ENCODE measurements at regions not wholly inside any gene's neighbourhood (a gene's known extent, or its start where the extent isn't known, plus 50 kb on each side); places are given as distances from the start of the nearest gene placed in this dataset.

GRCh38 chr18:40531051-40531450 is 1424.0 kb upstream of the PIK3C3 start:
- DNase-seq, result no peak
- WGBS (ENCODE audit: insufficient coverage), result no CpG with 5 or more reads among the region's 2 CpGs
- POLR2A ChIA-PET, result no interaction called here
- Histone ChIP-seq H3K36me3 (ENCODE audit: control insufficient read depth in 4 of 4, insufficient read depth in 4 of 4, low read length in 3 of 4) (no peaks in the 10 kb centered on the region), H3K27me3 (replicated peaks in 2 of 5; ENCODE audit: control insufficient read depth in 4 of 5, insufficient read depth in 5 of 5, low read length in 4 of 5) (no peaks in the 10 kb centered on the region), H3K9me3 (ENCODE audit: control extremely low read depth in 1 of 5, control insufficient read depth in 4 of 5, insufficient read depth in 2 of 5, low read depth in 1 of 5, low read length in 4 of 5) (no peaks in the 10 kb centered on the region), H3K4me3 (ENCODE audit: control insufficient read depth in 1 of 7, extremely low read depth in 1 of 7, insufficient read depth in 4 of 7, low read depth in 2 of 7, low read length in 6 of 7) (no peak overlapping the region), H3K27ac (ENCODE audit: insufficient read depth in 1 of 2, low read depth in 1 of 2, low read length in 2 of 2, poor library complexity in 1 of 2, severe bottlenecking in 2 of 2) (no peak overlapping the region), H3K4me1 (ENCODE audit: control extremely low read depth in 1 of 4, control insufficient read depth in 4 of 4, insufficient read depth in 4 of 4, low read length in 3 of 4) (no peaks in the 10 kb centered on the region)
- CTCF ChIA-PET, result no interaction called here

GRCh38 chr18:40529478-40529877 is 1425.6 kb upstream of the PIK3C3 start:
- H3K27ac ChIP-seq (ENCODE audit: insufficient read depth in 1 of 2, low read depth in 1 of 2, low read length in 2 of 2, poor library complexity in 1 of 2, severe bottlenecking in 2 of 2), result no peak overlapping the region
- H3K27me3 ChIP-seq (replicated peaks in 2 of 5; ENCODE audit: control insufficient read depth in 4 of 5, insufficient read depth in 5 of 5, low read length in 4 of 5), result no peaks in the 10 kb centered on the region
- H3K4me3 ChIP-seq (ENCODE audit: control insufficient read depth in 1 of 7, extremely low read depth in 1 of 7, insufficient read depth in 4 of 7, low read depth in 2 of 7, low read length in 6 of 7), result no peak overlapping the region
- ChIA-PET POLR2A (no interaction called here), CTCF (no interaction called here)
- H3K9me3 ChIP-seq (ENCODE audit: control extremely low read depth in 1 of 5, control insufficient read depth in 4 of 5, insufficient read depth in 2 of 5, low read depth in 1 of 5, low read length in 4 of 5), result no peaks in the 10 kb centered on the region
- no CpG with 5 or more reads among the region's 1 CpG for WGBS (ENCODE audit: insufficient coverage)
- no peaks in the 10 kb centered on the region for H3K4me1 ChIP-seq (ENCODE audit: control extremely low read depth in 1 of 4, control insufficient read depth in 4 of 4, insufficient read depth in 4 of 4, low read length in 3 of 4)
- peak in 2 of 3 donors; percentile 19 to 24 for DNase-seq
- no peaks in the 10 kb centered on the region for H3K36me3 ChIP-seq (ENCODE audit: control insufficient read depth in 4 of 4, insufficient read depth in 4 of 4, low read length in 3 of 4)

- no peak for DNase-seq
- ChIA-PET POLR2A (no interaction called here), CTCF (no interaction called here)
- no peaks in the 10 kb centered on the region for H3K36me3 ChIP-seq (ENCODE audit: control insufficient read depth in 4 of 4, insufficient read depth in 4 of 4, low read length in 3 of 4)
- no peak overlapping the region for H3K4me3 ChIP-seq (ENCODE audit: control insufficient read depth in 1 of 7, extremely low read depth in 1 of 7, insufficient read depth in 4 of 7, low read depth in 2 of 7, low read length in 6 of 7)
- no peaks in the 10 kb centered on the region for H3K4me1 ChIP-seq (ENCODE audit: control extremely low read depth in 1 of 4, control insufficient read depth in 4 of 4, insufficient read depth in 4 of 4, low read length in 3 of 4)
- no peak overlapping the region for H3K27ac ChIP-seq (ENCODE audit: insufficient read depth in 1 of 2, low read depth in 1 of 2, low read length in 2 of 2, poor library complexity in 1 of 2, severe bottlenecking in 2 of 2)
- no peaks in the 10 kb centered on the region for H3K9me3 ChIP-seq (ENCODE audit: control extremely low read depth in 1 of 5, control insufficient read depth in 4 of 5, insufficient read depth in 2 of 5, low read depth in 1 of 5, low read length in 4 of 5)
- WGBS (ENCODE audit: insufficient coverage), result no CpG with 5 or more reads among the region's 1 CpG
- H3K27me3 ChIP-seq (replicated peaks in 2 of 5; ENCODE audit: control insufficient read depth in 4 of 5, insufficient read depth in 5 of 5, low read length in 4 of 5), result no peaks in the 10 kb centered on the region
Measured at GRCh38 chr18:40524881-40525280, 1430.2 kb upstream of the PIK3C3 start.

GRCh38 chr18:40523287-40523686 is 1431.7 kb upstream of the PIK3C3 start:
- Histone ChIP-seq H3K4me1 (ENCODE audit: control extremely low read depth in 1 of 4, control insufficient read depth in 4 of 4, insufficient read depth in 4 of 4, low read length in 3 of 4) (no peaks in the 10 kb centered on the region), H3K36me3 (ENCODE audit: control insufficient read depth in 4 of 4, insufficient read depth in 4 of 4, low read length in 3 of 4) (no peaks in the 10 kb centered on the region), H3K27ac (ENCODE audit: insufficient read depth in 1 of 2, low read depth in 1 of 2, low read length in 2 of 2, poor library complexity in 1 of 2, severe bottlenecking in 2 of 2) (no peak overlapping the region), H3K4me3 (ENCODE audit: control insufficient read depth in 1 of 7, extremely low read depth in 1 of 7, insufficient read depth in 4 of 7, low read depth in 2 of 7, low read length in 6 of 7) (no peak overlapping the region), H3K9me3 (ENCODE audit: control extremely low read depth in 1 of 5, control insufficient read depth in 4 of 5, insufficient read depth in 2 of 5, low read depth in 1 of 5, low read length in 4 of 5) (no peaks in the 10 kb centered on the region), H3K27me3 (replicated peaks in 2 of 5; ENCODE audit: control insufficient read depth in 4 of 5, insufficient read depth in 5 of 5, low read length in 4 of 5) (no peaks in the 10 kb centered on the region)
- WGBS (ENCODE audit: insufficient coverage), result 86% methylated on average over 1 of the region's 1 CpG
- POLR2A ChIA-PET, result no interaction called here
- no peak for DNase-seq
- CTCF ChIA-PET, result no interaction called here

- WGBS (ENCODE audit: insufficient coverage), result 100% methylated on average over 1 of the region's 1 CpG
- Histone ChIP-seq H3K4me3 (ENCODE audit: control insufficient read depth in 1 of 7, extremely low read depth in 1 of 7, insufficient read depth in 4 of 7, low read depth in 2 of 7, low read length in 6 of 7) (no peak overlapping the region), H3K36me3 (ENCODE audit: control insufficient read depth in 4 of 4, insufficient read depth in 4 of 4, low read length in 3 of 4) (no peaks in the 10 kb centered on the region), H3K4me1 (ENCODE audit: control extremely low read depth in 1 of 4, control insufficient read depth in 4 of 4, insufficient read depth in 4 of 4, low read length in 3 of 4) (no peaks in the 10 kb centered on the region), H3K27ac (ENCODE audit: insufficient read depth in 1 of 2, low read depth in 1 of 2, low read length in 2 of 2, poor library complexity in 1 of 2, severe bottlenecking in 2 of 2) (no peak overlapping the region), H3K27me3 (replicated peaks in 2 of 5; ENCODE audit: control insufficient read depth in 4 of 5, insufficient read depth in 5 of 5, low read length in 4 of 5) (no peaks in the 10 kb centered on the region), H3K9me3 (ENCODE audit: control extremely low read depth in 1 of 5, control insufficient read depth in 4 of 5, insufficient read depth in 2 of 5, low read depth in 1 of 5, low read length in 4 of 5) (no peaks in the 10 kb centered on the region)
- DNase-seq, result no peak
- ChIA-PET CTCF (no interaction called here), POLR2A (no interaction called here)
Measured at GRCh38 chr18:40501026-40501425, 1454.0 kb upstream of the PIK3C3 start.

GRCh38 chr18:40494603-40495002 is 1460.4 kb upstream of the PIK3C3 start:
- ChIA-PET POLR2A (no interaction called here), CTCF (no interaction called here)
- no peaks in the 10 kb centered on the region for H3K36me3 ChIP-seq (ENCODE audit: control insufficient read depth in 4 of 4, insufficient read depth in 4 of 4, low read length in 3 of 4)
- no peak overlapping the region for H3K4me3 ChIP-seq (ENCODE audit: control insufficient read depth in 1 of 7, extremely low read depth in 1 of 7, insufficient read depth in 4 of 7, low read depth in 2 of 7, low read length in 6 of 7)
- no peaks in the 10 kb centered on the region for H3K4me1 ChIP-seq (ENCODE audit: control extremely low read depth in 1 of 4, control insufficient read depth in 4 of 4, insufficient read depth in 4 of 4, low read length in 3 of 4)
- DNase-seq, result no peak
- 96% methylated on average over 2 of the region's 2 CpGs for WGBS (ENCODE audit: insufficient coverage)
- H3K27me3 ChIP-seq (replicated peaks in 2 of 5; ENCODE audit: control insufficient read depth in 4 of 5, insufficient read depth in 5 of 5, low read length in 4 of 5), result no peaks in the 10 kb centered on the region
- no peak overlapping the region for H3K27ac ChIP-seq (ENCODE audit: insufficient read depth in 1 of 2, low read depth in 1 of 2, low read length in 2 of 2, poor library complexity in 1 of 2, severe bottlenecking in 2 of 2)
- H3K9me3 ChIP-seq (ENCODE audit: control extremely low read depth in 1 of 5, control insufficient read depth in 4 of 5, insufficient read depth in 2 of 5, low read depth in 1 of 5, low read length in 4 of 5), result no peaks in the 10 kb centered on the region

DNA sequence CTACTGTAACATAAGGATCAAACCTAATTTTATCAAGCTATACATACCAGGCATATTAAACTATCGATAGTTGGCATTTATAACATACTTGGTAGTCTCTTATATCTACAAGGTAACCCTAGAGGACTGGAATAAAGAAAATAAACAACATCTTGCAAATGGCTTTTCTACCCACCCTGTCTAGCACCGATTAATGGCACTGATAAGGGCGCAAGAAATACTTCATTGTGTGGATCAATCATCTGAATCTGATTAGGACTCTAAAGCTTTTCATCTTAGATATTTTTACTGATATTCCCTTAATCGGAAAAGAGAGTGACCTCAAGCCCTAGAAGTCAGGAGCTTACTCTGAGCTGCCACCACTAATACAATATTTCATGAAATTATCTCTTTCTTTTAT is 1461.7 kb upstream of the PIK3C3 start:
- DNase-seq, result no peak
- H3K4me3 ChIP-seq (ENCODE audit: control insufficient read depth in 1 of 7, extremely low read depth in 1 of 7, insufficient read depth in 4 of 7, low read depth in 2 of 7, low read length in 6 of 7), result no peak overlapping the region
- WGBS (ENCODE audit: insufficient coverage), result 68% methylated on average over 2 of the region's 4 CpGs
- CTCF ChIA-PET, result no interaction called here
- no peaks in the 10 kb centered on the region for H3K9me3 ChIP-seq (ENCODE audit: control extremely low read depth in 1 of 5, control insufficient read depth in 4 of 5, insufficient read depth in 2 of 5, low read depth in 1 of 5, low read length in 4 of 5)
- H3K27me3 ChIP-seq (replicated peaks in 2 of 5; ENCODE audit: control insufficient read depth in 4 of 5, insufficient read depth in 5 of 5, low read length in 4 of 5), result no peaks in the 10 kb centered on the region
- H3K4me1 ChIP-seq (ENCODE audit: control extremely low read depth in 1 of 4, control insufficient read depth in 4 of 4, insufficient read depth in 4 of 4, low read length in 3 of 4), result no peaks in the 10 kb centered on the region
- POLR2A ChIA-PET, result no interaction called here
- H3K36me3 ChIP-seq (ENCODE audit: control insufficient read depth in 4 of 4, insufficient read depth in 4 of 4, low read length in 3 of 4), result no peaks in the 10 kb centered on the region
- no peak overlapping the region for H3K27ac ChIP-seq (ENCODE audit: insufficient read depth in 1 of 2, low read depth in 1 of 2, low read length in 2 of 2, poor library complexity in 1 of 2, severe bottlenecking in 2 of 2)

DNA sequence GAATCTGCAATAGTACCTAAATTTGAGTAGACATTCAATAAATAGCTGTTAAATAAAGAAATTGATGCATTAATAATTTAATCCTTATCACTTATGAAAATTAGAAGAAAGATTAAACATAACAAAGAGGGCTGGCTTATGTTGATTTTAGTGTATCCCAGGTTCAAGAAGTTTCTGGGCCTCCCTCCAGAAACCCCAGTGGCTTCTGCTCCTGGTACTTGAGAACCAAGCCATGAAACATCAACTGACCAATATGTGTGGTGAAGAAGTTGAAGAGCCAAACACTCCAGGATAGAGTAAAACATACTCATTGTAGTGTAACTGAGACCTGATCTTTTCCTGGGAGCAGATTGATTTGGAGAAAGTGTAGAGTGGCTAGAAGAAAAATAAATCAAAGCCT is 1465.7 kb upstream of the PIK3C3 start:
- no peaks in the 10 kb centered on the region for H3K9me3 ChIP-seq (ENCODE audit: control extremely low read depth in 1 of 5, control insufficient read depth in 4 of 5, insufficient read depth in 2 of 5, low read depth in 1 of 5, low read length in 4 of 5)

More for the DNA sequence above, 1465.7 kb upstream of the PIK3C3 start:
- H3K36me3 ChIP-seq (ENCODE audit: control insufficient read depth in 4 of 4, insufficient read depth in 4 of 4, low read length in 3 of 4), result no peaks in the 10 kb centered on the region
- no peak overlapping the region for H3K4me3 ChIP-seq (ENCODE audit: control insufficient read depth in 1 of 7, extremely low read depth in 1 of 7, insufficient read depth in 4 of 7, low read depth in 2 of 7, low read length in 6 of 7)
- no peaks in the 10 kb centered on the region for H3K27me3 ChIP-seq (replicated peaks in 2 of 5; ENCODE audit: control insufficient read depth in 4 of 5, insufficient read depth in 5 of 5, low read length in 4 of 5)
- no peak for DNase-seq
- ChIA-PET CTCF (no interaction called here), POLR2A (no interaction called here)
- H3K27ac ChIP-seq (ENCODE audit: insufficient read depth in 1 of 2, low read depth in 1 of 2, low read length in 2 of 2, poor library complexity in 1 of 2, severe bottlenecking in 2 of 2), result no peak overlapping the region
- no peaks in the 10 kb centered on the region for H3K4me1 ChIP-seq (ENCODE audit: control extremely low read depth in 1 of 4, control insufficient read depth in 4 of 4, insufficient read depth in 4 of 4, low read length in 3 of 4)
